ENCODE measurements at regions not wholly inside any gene's neighbourhood (a gene's known extent, or its start where the extent isn't known, plus 50 kb on each side); places are given as distances from the start of the nearest gene placed in this dataset.
A peak's percentile ranks its signal among the peaks of the same experiment; 100 is the strongest.

DNA sequence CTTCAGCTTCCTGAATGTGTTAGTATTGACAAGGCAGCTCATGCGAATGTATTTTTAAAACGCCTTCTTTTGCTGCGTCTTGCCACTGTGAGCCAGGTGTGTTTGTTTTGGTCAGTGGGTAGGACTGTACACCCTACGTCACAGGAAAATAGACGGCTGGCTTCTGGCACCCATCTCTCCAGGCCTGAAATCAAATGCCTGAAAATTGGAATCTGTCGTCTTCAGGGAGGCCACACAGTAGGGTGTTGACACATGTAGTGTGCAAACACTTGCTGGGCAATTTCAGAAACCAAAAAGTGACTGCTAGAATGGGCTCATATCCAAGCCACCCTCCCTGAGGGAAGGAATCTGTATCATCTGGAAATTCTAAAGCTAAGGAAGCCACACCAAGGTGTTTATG lies 209.3 kb downstream of the TTC8 start:
- Mint-ChIP-seq H3K27ac (ENCODE audit: unreplicated experiment) (no peak overlapping the region), H3K27me3 (ENCODE audit: unreplicated experiment) (peaks cover 57% of the 10 kb centered on the region), H3K4me1 (ENCODE audit: low read depth, unreplicated experiment) (no peaks in the 10 kb centered on the region), H3K4me3 (ENCODE audit: low read depth, unreplicated experiment) (no peak overlapping the region), H3K9me3 (ENCODE audit: low read depth, unreplicated experiment) (peaks cover 5% of the 10 kb centered on the region), H3K36me3 (ENCODE audit: insufficient read depth, unreplicated experiment) (no peaks in the 10 kb centered on the region)
- intact Hi-C loops (cut with micrococcal nuclease; ENCODE audit: unreplicated experiment) = no loop called here
- no peak for DNase-seq
- CTCF ChIA-PET = interaction anchor here (0.7 kb wide), 1 partner anchor 12 kb away, joined by 3 read pairs; no protein-coding TSS in a partner anchor
- no TSS peak for BruUV-seq (replicated peaks)
- no peak for TF ChIP-seq CTCF (IDR thresholded peaks at IDR 0.05; ENCODE audit: unreplicated experiment)

DNA sequence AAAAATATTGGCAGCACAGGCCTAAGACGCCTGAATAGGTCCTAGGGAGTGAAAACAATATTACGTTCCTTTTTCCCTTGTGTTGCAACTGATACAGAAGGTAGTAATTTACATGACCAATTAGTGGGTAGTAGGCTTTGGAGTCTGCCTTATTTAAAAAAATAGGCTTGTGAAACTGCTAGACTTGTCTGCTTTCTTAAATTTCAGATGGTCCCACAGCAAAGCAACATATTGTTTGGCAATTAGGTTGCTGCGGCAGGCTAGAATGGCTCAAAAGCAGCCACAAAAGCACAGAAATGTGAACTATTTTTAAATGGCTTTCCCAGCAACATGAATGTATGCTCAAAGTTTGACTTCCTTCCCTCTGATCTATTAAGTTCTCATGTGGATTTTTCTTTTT lies 211.9 kb downstream of the TTC8 start:
- peaks cover 12% of the 10 kb centered on the region for H3K36me3 Mint-ChIP-seq (ENCODE audit: insufficient read depth, unreplicated experiment)
- intact Hi-C loops (cut with micrococcal nuclease; ENCODE audit: unreplicated experiment) = no loop called here
- no TSS peak for BruUV-seq (replicated peaks)
- peaks cover 5% of the 10 kb centered on the region for H3K4me1 Mint-ChIP-seq (ENCODE audit: low read depth, unreplicated experiment)
- DNase-seq = no peak
- H3K9me3 Mint-ChIP-seq (ENCODE audit: low read depth, unreplicated experiment) = peaks cover 5% of the 10 kb centered on the region
- H3K27me3 Mint-ChIP-seq (ENCODE audit: unreplicated experiment) = peaks cover 31% of the 10 kb centered on the region
- CTCF ChIA-PET = no interaction called here
- H3K27ac Mint-ChIP-seq (ENCODE audit: unreplicated experiment) = no peak overlapping the region
- H3K4me3 Mint-ChIP-seq (ENCODE audit: low read depth, unreplicated experiment) = no peak overlapping the region
- TF ChIP-seq CTCF (IDR thresholded peaks at IDR 0.05; ENCODE audit: unreplicated experiment) = no peak

DNA sequence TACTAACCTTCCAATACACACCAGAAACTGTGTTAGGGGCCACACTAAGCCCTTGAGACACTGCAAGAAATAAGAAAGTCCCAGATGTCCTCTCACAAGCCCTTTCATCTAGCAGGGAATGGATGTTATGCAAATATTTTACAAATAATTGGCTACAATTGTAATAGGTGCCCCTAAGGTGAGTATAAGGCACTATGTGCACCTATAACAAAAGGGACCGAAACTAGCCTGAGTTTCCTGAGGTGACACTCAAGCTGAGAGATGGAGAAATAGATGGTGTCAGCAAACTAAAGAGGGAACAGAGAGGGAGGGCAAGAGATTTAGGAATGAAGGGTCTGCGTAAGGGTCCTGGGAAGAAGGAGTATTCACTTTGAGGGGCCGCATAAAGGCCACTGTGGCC lies 212.6 kb downstream of the TTC8 start:
- Mint-ChIP-seq H3K9me3 (ENCODE audit: low read depth, unreplicated experiment) (peaks cover 5% of the 10 kb centered on the region), H3K4me1 (ENCODE audit: low read depth, unreplicated experiment) (peaks cover 9% of the 10 kb centered on the region), H3K27me3 (ENCODE audit: unreplicated experiment) (peaks cover 30% of the 10 kb centered on the region), H3K36me3 (ENCODE audit: insufficient read depth, unreplicated experiment) (peaks cover 13% of the 10 kb centered on the region), H3K4me3 (ENCODE audit: low read depth, unreplicated experiment) (no peak overlapping the region), H3K27ac (ENCODE audit: unreplicated experiment) (no peak overlapping the region)
- intact Hi-C loops (cut with micrococcal nuclease; ENCODE audit: unreplicated experiment) = no loop called here
- no TSS peak for BruUV-seq (replicated peaks)
- no peak for DNase-seq
- no peak for TF ChIP-seq CTCF (IDR thresholded peaks at IDR 0.05; ENCODE audit: unreplicated experiment)
- CTCF ChIA-PET = no interaction called here

DNA sequence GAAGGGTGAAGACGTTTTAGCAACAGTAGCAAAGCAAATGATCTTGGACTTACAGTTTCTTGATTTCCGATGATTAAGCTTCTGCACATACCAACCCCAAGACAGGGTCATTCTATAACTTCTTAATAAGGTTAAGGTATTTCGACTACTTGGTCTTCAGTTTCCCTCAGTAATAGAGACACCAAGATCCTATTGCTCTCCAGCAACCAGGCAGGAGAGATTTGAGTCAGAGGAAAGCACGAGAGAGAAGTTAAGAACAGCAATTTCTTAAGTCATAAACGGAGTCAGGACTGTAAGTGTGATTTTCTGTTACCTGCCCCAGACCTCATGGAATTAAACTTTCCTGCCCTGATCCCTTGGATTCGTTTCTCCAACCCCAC lies 215.6 kb downstream of the TTC8 start:
- no peak for DNase-seq
- TF ChIP-seq CTCF (IDR thresholded peaks at IDR 0.05; ENCODE audit: unreplicated experiment) = no peak
- intact Hi-C loops (cut with micrococcal nuclease; ENCODE audit: unreplicated experiment) = loop anchor here (1.0 to 5.0 kb wide), 7 partner anchors 97 to 875 kb away; no protein-coding TSS in a partner anchor
- CTCF ChIA-PET = interaction anchor here (0.6 to 1.7 kb wide), 4 partner anchors 173 to 1209 kb away, joined by 3 to 8 read pairs (median 4); no protein-coding TSS in a partner anchor
- peaks cover 18% of the 10 kb centered on the region for H3K36me3 Mint-ChIP-seq (ENCODE audit: insufficient read depth, unreplicated experiment)
- H3K27ac Mint-ChIP-seq (ENCODE audit: unreplicated experiment) = peak overlapping the region; percentile 41
- peaks cover 7% of the 10 kb centered on the region for H3K9me3 Mint-ChIP-seq (ENCODE audit: low read depth, unreplicated experiment)
- H3K4me1 Mint-ChIP-seq (ENCODE audit: low read depth, unreplicated experiment) = peaks cover 9% of the 10 kb centered on the region
- H3K4me3 Mint-ChIP-seq (ENCODE audit: low read depth, unreplicated experiment) = peak overlapping the region; percentile 74
- H3K27me3 Mint-ChIP-seq (ENCODE audit: unreplicated experiment) = peaks cover 26% of the 10 kb centered on the region
- BruUV-seq (replicated peaks) = no TSS peak
